SK-N-SH (cell line): ENCODE measurements at regions not wholly inside any gene's neighbourhood (a gene's known extent, or its start where the extent isn't known, plus 50 kb on each side); places are given as distances from the start of the nearest gene placed in this dataset.

Experiments
- CTCF ChIA-PET: fragments of 300-600, 350-600 bp; formaldehyde crosslinking; extraction: SDS; loops from one replicate; lab custom pipeline; 2021; lab: Yijun Ruan, JAX
- POLR2A ChIA-PET: fragments of 350-600 bp; sonication (Branson Sonifier 250); formaldehyde crosslinking; extraction: SDS; loops from one replicate; lab custom pipeline; 2020; ENCODE audit warnings: antibody characterized with exemption, inconsistent platforms; lab: Yijun Ruan, JAX
- DNase-seq: peaks from one replicate; pipeline ENCODE4 v3.0.0; 2012
- H2AFZ ChIP-seq: fragments of 200-600 bp; sonication (generic); 2 replicates; pipeline ENCODE4 v1.8.1; 2016; ENCODE audit warnings: antibody characterized with exemption, mild to moderate bottlenecking, low read depth
- H3F3A ChIP-seq: fragments of 200-600 bp; sonication (generic); replicated peaks from 2 replicates; pipeline ENCODE3; 2016; ENCODE audit warnings: antibody characterized with exemption, mild to moderate bottlenecking; ENCODE audit not compliant: insufficient read depth
- H3K27ac ChIP-seq, 2 experiments: fragments of 200-500 bp in 1 of 2; fragments of 200-600 bp in 1 of 2; sonication (Bioruptor generic) in 1 of 2; sonication (generic), shearing (Covaris generic) in 1 of 2; 2 replicates each; pipeline versions ENCODE4 v1.5.1 to v1.6.1; 2014 to 2016; ENCODE audit warnings: low read depth in 2 of 2, inconsistent platforms in 1 of 2, low read length in 1 of 2, mild to moderate bottlenecking in 1 of 2, mixed read lengths in 1 of 2
- H3K27me3 ChIP-seq: fragments of 200-600 bp; sonication (generic), shearing (Covaris generic); 2 replicates; pipeline ENCODE4 v1.6.1; 2016; ENCODE audit warnings: mixed run types; ENCODE audit not compliant: insufficient read depth
- H3K36me3 ChIP-seq, 2 experiments: fragments of 200-500 bp in 1 of 2; fragments of 200-600 bp in 1 of 2; sonication (Bioruptor generic) in 1 of 2; sonication (generic) in 1 of 2; replicated peaks in 1 of 2; 2 replicates each; pipeline versions ENCODE3 to v1.5.1; 2014 to 2016; ENCODE audit warnings: low read length in 1 of 2, mild to moderate bottlenecking in 1 of 2; ENCODE audit not compliant: insufficient read depth in 2 of 2, control insufficient read depth in 1 of 2
- H3K4me1 ChIP-seq, 2 experiments: fragments of 200-500 bp in 1 of 2; fragments of 200-600 bp in 1 of 2; sonication (Bioruptor generic) in 1 of 2; sonication (generic), shearing (Covaris generic) in 1 of 2; 2 replicates each; pipeline versions ENCODE4 v1.5.1 to v1.6.1; 2014 to 2016; ENCODE audit warnings: low read depth in 1 of 2, low read length in 1 of 2, mixed run types in 1 of 2; ENCODE audit not compliant: insufficient read depth in 2 of 2, control insufficient read depth in 1 of 2
- H3K4me2 ChIP-seq: fragments of 200-600 bp; sonication (generic), shearing (Covaris generic); 2 replicates; pipeline ENCODE4 v1.6.1; 2017; ENCODE audit warnings: mixed run types
- H3K4me3 ChIP-seq, 2 experiments: fragments of 200-500 bp in 1 of 2; fragments of 200-600 bp in 1 of 2; sonication (Bioruptor generic) in 1 of 2; sonication (generic), shearing (Covaris generic) in 1 of 2; 2 replicates each; pipeline versions ENCODE4 v1.5.1 to v1.8.1; 2014 to 2016; ENCODE audit warnings: low read depth in 2 of 2, inconsistent platforms in 1 of 2, low read length in 1 of 2, mild to moderate bottlenecking in 1 of 2, mixed read lengths in 1 of 2, moderate library complexity in 1 of 2
- H3K79me2 ChIP-seq: fragments of 200-600 bp; sonication (generic); 2 replicates; pipeline ENCODE4 v1.8.1; 2017; ENCODE audit warnings: mild to moderate bottlenecking; ENCODE audit not compliant: insufficient read depth
- H3K9ac ChIP-seq: fragments of 200-600 bp; sonication (generic); 2 replicates; pipeline ENCODE4 v1.6.1; 2017; ENCODE audit warnings: mixed run types
- H3K9me2 ChIP-seq: fragments of 200-600 bp; sonication (generic); 2 replicates; pipeline ENCODE4 v1.6.1; 2017; ENCODE audit warnings: mixed run types
- H3K9me3 ChIP-seq: fragments of 200-600 bp; sonication (generic); 2 replicates; pipeline ENCODE4 v1.6.1; 2017; ENCODE audit warnings: mixed run types, mild to moderate bottlenecking, moderate library complexity
- H4K20me1 ChIP-seq: fragments of 200-600 bp; sonication (generic); 2 replicates; pipeline ENCODE4 v1.6.1; 2017; ENCODE audit warnings: mild to moderate bottlenecking, mixed run types; ENCODE audit not compliant: insufficient read depth
- CHD2 ChIP-seq: fragments of 150-350 bp; IDR thresholded peaks from 2 replicates; pipeline ENCODE4 v1.6.1; 2018; ENCODE audit warnings: low read length; ENCODE audit not compliant: partially characterized antibody
- CTCF ChIP-seq: fragments of 200-600 bp; sonication (generic); IDR thresholded peaks from 2 replicates; pipeline ENCODE4 v1.6.1; 2017; ENCODE audit warnings: antibody characterized with exemption, mild to moderate bottlenecking, moderate library complexity
- ELF1 ChIP-seq: IDR thresholded peaks from 2 replicates; pipeline ENCODE4 v1.4.0; 2012
- EP300 ChIP-seq, 2 experiments: IDR thresholded peaks; 2 replicates each; pipeline versions ENCODE4 v1.4.0 to v1.6.1; 2012; ENCODE audit warnings: borderline replicate concordance in 1 of 2, low read depth in 1 of 2, low read length in 1 of 2
- EZH2phosphoT487 ChIP-seq: fragments of 200-600 bp; sonication (generic); IDR thresholded peaks from 2 replicates; pipeline ENCODE4 v1.6.1; 2017; ENCODE audit warnings: low read depth, mixed run types, mild to moderate bottlenecking, antibody characterized with exemption, moderate library complexity, borderline replicate concordance
- FOSL2 ChIP-seq: IDR thresholded peaks from 2 replicates; pipeline ENCODE4 v1.4.0; 2012; ENCODE audit warnings: low read depth, mild to moderate bottlenecking, moderate library complexity, borderline replicate concordance
- FOXM1 ChIP-seq: IDR thresholded peaks from 2 replicates; pipeline ENCODE4 v1.4.0; 2012; ENCODE audit warnings: low read depth, mild to moderate bottlenecking
- GABPA ChIP-seq: IDR thresholded peaks from 2 replicates; pipeline ENCODE4 v1.4.0; 2012; ENCODE audit warnings: low read depth, mild to moderate bottlenecking
- GATA2 ChIP-seq: sonication (generic); formaldehyde crosslinking; IDR thresholded peaks from 2 replicates; pipeline ENCODE4 v1.5.0; 2020; ENCODE audit warnings: mild to moderate bottlenecking, missing genetic modification reagents
- IRF3 ChIP-seq: fragments of 150-350 bp; IDR thresholded peaks from 2 replicates; pipeline ENCODE4 v1.6.1; 2016; ENCODE audit warnings: mild to moderate bottlenecking, low read depth, low read length
- JUND ChIP-seq: IDR thresholded peaks from 2 replicates; pipeline ENCODE4 v1.4.0; 2012
- MAX ChIP-seq: IDR thresholded peaks from 2 replicates; pipeline ENCODE4 v1.4.0; 2012; ENCODE audit warnings: low read depth
- MXI1 ChIP-seq: IDR thresholded peaks from 2 replicates; pipeline ENCODE4 v1.6.1; 2012; ENCODE audit warnings: mild to moderate bottlenecking, low read depth, low read length, improper control_type of control experiment
- NRF1 ChIP-seq: IDR thresholded peaks from 2 replicates; pipeline ENCODE4 v1.6.1; 2012; ENCODE audit warnings: low read depth, mild to moderate bottlenecking, low read length
- PBX3 ChIP-seq: IDR thresholded peaks from 2 replicates; pipeline ENCODE4; 2012
- REST ChIP-seq: IDR thresholded peaks from 2 replicates; pipeline ENCODE4 v1.6.1; 2012; ENCODE audit warnings: mild to moderate bottlenecking, low read depth, low read length, moderate library complexity
- SIN3A ChIP-seq: IDR thresholded peaks from 2 replicates; pipeline ENCODE4 v1.6.1; 2012; ENCODE audit warnings: low read depth, mild to moderate bottlenecking, low read length, moderate library complexity, borderline replicate concordance
- TCF12 ChIP-seq: IDR thresholded peaks from 2 replicates; pipeline ENCODE4 v1.4.0; 2012
- YY1 ChIP-seq: IDR thresholded peaks from 2 replicates; pipeline ENCODE4 v1.4.0; 2012; ENCODE audit warnings: low read depth, mild to moderate bottlenecking
- WGBS: methylation state at CpG from one replicate; pipeline ENCODE4 v1.1.6; 2017; ENCODE audit warnings: low lambda C conversion rate; 5-methylcytosine and 5-hydroxymethylcytosine counted together

GRCh38 chr21:17979763-17980162, 160.6 kb upstream of the C21orf91 start:
- Histone ChIP-seq H3F3A (no peaks in the 10 kb centered on the region), H3K27me3 (no peaks in the 10 kb centered on the region), H3K9me2 (no peaks in the 10 kb centered on the region), H3K4me2 (no peak overlapping the region), H3K4me1 (no peaks in the 10 kb centered on the region), H3K4me3 (no peak overlapping the region), H3K9me3 (no peaks in the 10 kb centered on the region; the same call in 1 of the 2 replicates), H3K36me3 (no peaks in the 10 kb centered on the region), H3K79me2 (no peaks in the 10 kb centered on the region), H3K9ac (no peak overlapping the region), H3K27ac (no peak overlapping the region), H4K20me1 (no peaks in the 10 kb centered on the region), H2AFZ (no peak overlapping the region)
- TF ChIP-seq ELF1: no peak
- TF ChIP-seq REST: no peak
- no peak for TF ChIP-seq GABPA
- no peak for TF ChIP-seq NRF1
- TF ChIP-seq EP300 (IDR thresholded peaks at IDR 0.05; ENCODE audit: borderline replicate concordance in 1 of 2, low read depth in 1 of 2, low read length in 1 of 2): no peak
- TF ChIP-seq GATA2 (CRISPR knock-in tag): no peak
- no peak for TF ChIP-seq EZH2phosphoT487
- TF ChIP-seq JUND: no peak
- TF ChIP-seq MAX: no peak
- TF ChIP-seq CTCF: no peak
- TF ChIP-seq YY1: no peak
- CTCF ChIA-PET: no interaction called here
- no peak for DNase-seq
- POLR2A ChIA-PET: no interaction called here
- 0% methylated on average over 1 of the region's 1 CpG for WGBS

- Histone ChIP-seq H3K27ac (no peak overlapping the region), H2AFZ (no peak overlapping the region), H3K9ac (no peak overlapping the region), H3K4me2 (no peak overlapping the region), H4K20me1 (no peaks in the 10 kb centered on the region), H3K36me3 (no peaks in the 10 kb centered on the region), H3K27me3 (no peaks in the 10 kb centered on the region), H3K9me2 (no peaks in the 10 kb centered on the region), H3K9me3 (no peaks in the 10 kb centered on the region)
- ChIA-PET POLR2A (no interaction called here), CTCF (no interaction called here)
- 16% methylated on average over 3 of the region's 3 CpGs for WGBS
- TF ChIP-seq MXI1: no peak
- TF ChIP-seq PBX3: no peak
- no peak for TF ChIP-seq SIN3A
- no peak for TF ChIP-seq TCF12
- TF ChIP-seq GATA2 (CRISPR knock-in tag): no peak
- no peak for TF ChIP-seq FOSL2
- no peak for TF ChIP-seq CHD2
- no peak for TF ChIP-seq IRF3
- TF ChIP-seq MAX: no peak
- TF ChIP-seq FOXM1: no peak
- TF ChIP-seq ELF1: no peak
- TF ChIP-seq, all 33 proteins: peak for 0
- no peak overlapping the region for H3K4me3 ChIP-seq
- no peaks in the 10 kb centered on the region for H3K79me2 ChIP-seq
- DNase-seq: no peak
- no peaks in the 10 kb centered on the region for H3K4me1 ChIP-seq
- no peaks in the 10 kb centered on the region for H3F3A ChIP-seq
These were observed 159.7 kb upstream of the C21orf91 start for GRCh38 chr21:17978895-17979294.
